Thymus (tissue), 11 donors: ENCODE measurements at regions not wholly inside any gene's neighbourhood (a gene's known extent, or its start where the extent isn't known, plus 50 kb on each side); places are given as distances from the start of the nearest gene placed in this dataset.
"Not testable (repeated sequence)": the region's sequence is repeated elsewhere in the genome, so short reads cannot be mapped to it uniquely, and the experiment has no call there.

Experiments
- DNase-seq, 9 donors: peaks; one replicate each; pipeline ENCODE4 v3.0.0-alpha.2; 2013; ENCODE audit warnings: low spot score in 9 of 9, low read depth in 6 of 9, missing footprints in 1 of 9
- H3K27ac ChIP-seq, 2 donors: one replicate each; pipeline ENCODE4 v1.5.1; 2013; ENCODE audit warnings: control low read depth in 1 of 2, low read depth in 1 of 2, low read length in 1 of 2, mild to moderate bottlenecking in 1 of 2, moderate library complexity in 1 of 2
- H3K27me3 ChIP-seq, 2 donors: one replicate each; pipeline ENCODE4 v1.5.1; 2013; ENCODE audit warnings: low read length in 1 of 2; ENCODE audit not compliant: control insufficient read depth in 2 of 2, insufficient read depth in 1 of 2
- H3K36me3 ChIP-seq, 2 donors: one replicate each; pipeline ENCODE4 v1.5.1; 2013; ENCODE audit warnings: low read length in 1 of 2, mild to moderate bottlenecking in 1 of 2, moderate library complexity in 1 of 2; ENCODE audit not compliant: control insufficient read depth in 2 of 2, insufficient read depth in 2 of 2
- H3K4me1 ChIP-seq, 2 donors: one replicate each; pipeline ENCODE4 v1.5.1; 2013; ENCODE audit warnings: low read length in 2 of 2; ENCODE audit not compliant: control insufficient read depth in 2 of 2, insufficient read depth in 2 of 2
- H3K4me3 ChIP-seq, 2 donors: one replicate each; pipeline ENCODE4 v1.5.1; 2013; ENCODE audit warnings: low read length in 2 of 2, control low read depth in 1 of 2, mild to moderate bottlenecking in 1 of 2
- H3K9me3 ChIP-seq, 2 donors: one replicate each; pipeline ENCODE4 v1.5.1; 2013; ENCODE audit warnings: low read length in 1 of 2, mild to moderate bottlenecking in 1 of 2; ENCODE audit not compliant: control insufficient read depth in 2 of 2, insufficient read depth in 1 of 2
- WGBS: extraction: QIAGEN DNeasy Blood & Tissue Kit; methylation state at CpG from one replicate; pipeline ENCODE4 v1.1.7; 2013; 5-methylcytosine and 5-hydroxymethylcytosine counted together
- donor health status: healthy.

DNA sequence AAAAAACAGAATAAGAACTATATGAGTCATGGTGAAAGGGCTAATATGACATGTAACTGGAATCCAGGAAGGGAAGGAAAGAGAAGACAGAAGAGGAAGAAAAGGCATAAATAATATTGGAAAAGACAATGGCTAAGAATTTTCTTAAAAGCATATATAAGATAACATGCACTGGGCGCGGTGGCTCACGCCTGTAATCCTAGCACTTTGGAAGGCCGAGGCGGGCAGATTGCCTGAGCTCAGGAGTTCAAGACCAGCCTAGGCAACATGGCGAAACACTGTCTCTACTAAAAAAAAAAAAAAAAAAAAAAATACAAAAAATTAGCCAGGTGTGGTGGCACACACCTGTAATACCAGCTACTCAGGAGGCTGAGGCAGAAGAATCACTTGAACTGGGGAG, 54.8 kb upstream of the UNC5A start:
- H3K36me3 ChIP-seq, H3K27ac ChIP-seq, H3K4me3 ChIP-seq, H3K9me3 ChIP-seq, H3K27me3 ChIP-seq, DNase-seq, H3K4me1 ChIP-seq: not testable (repeated sequence)
- WGBS: 95% methylated on average over 6 of the region's 6 CpGs

DNA sequence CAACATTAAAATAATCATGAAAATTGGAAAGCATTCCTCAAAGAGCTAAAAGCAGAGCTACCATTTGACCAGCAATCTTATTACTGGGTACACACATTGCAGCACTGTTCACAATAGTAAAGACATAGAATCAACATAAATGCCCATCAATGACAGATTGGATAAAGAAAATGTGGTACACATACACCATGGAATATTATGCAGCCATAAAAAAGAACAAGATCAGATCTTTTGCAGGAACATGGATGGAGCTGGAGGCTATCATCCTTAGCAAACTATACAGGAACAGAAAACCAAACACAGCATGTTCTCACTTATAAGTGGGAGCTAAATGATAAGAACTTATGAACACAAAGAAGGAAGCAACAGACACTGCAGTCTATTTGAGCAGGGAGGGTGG, 52.8 kb upstream of the UNC5A start:
- not testable (repeated sequence) for H3K4me1 ChIP-seq, H3K36me3 ChIP-seq, DNase-seq

More for the DNA sequence above, 52.8 kb upstream of the UNC5A start:
- H3K27me3 ChIP-seq, H3K27ac ChIP-seq, H3K4me3 ChIP-seq, H3K9me3 ChIP-seq: not testable (repeated sequence)
